Gastroesophageal sphincter (tissue), 3 donors: ENCODE measurements at regions not wholly inside any gene's neighbourhood (a gene's known extent, or its start where the extent isn't known, plus 50 kb on each side); places are given as distances from the start of the nearest gene placed in this dataset.

Experiments used
- CTCF ChIP-seq, 4 experiments: fragments of 200-600 bp in 2 of 4; fragments of 450-650 bp in 2 of 4; sonication (generic) in 1 of 4; IDR thresholded peaks; one replicate each; pipeline ENCODE4 v1.5.1; 2017 to 2019; ENCODE audit warnings: antibody characterized with exemption in 4 of 4, mild to moderate bottlenecking in 2 of 4, moderate library complexity in 2 of 4
- EP300 ChIP-seq: sonication (generic); formaldehyde crosslinking; IDR thresholded peaks from one replicate; pipeline ENCODE4 v1.6.1; 2017; ENCODE audit warnings: antibody characterized with exemption, mild to moderate bottlenecking
- POLR2A ChIP-seq, 2 donors: fragments of 450-650 bp; IDR thresholded peaks; one replicate each; pipeline ENCODE4 v1.6.1; 2017; ENCODE audit warnings: antibody characterized with exemption in 2 of 2, mild to moderate bottlenecking in 2 of 2, moderate library complexity in 1 of 2

- TF ChIP-seq EP300 (no peak), POLR2A (IDR thresholded peaks at IDR 0.05) (no peak), CTCF (IDR thresholded peaks at IDR 0.05) (no peak)
Observed at GRCh38 chr2:60364491-60364890, 189.0 kb downstream of the BCL11A start.
